ENCODE measurements at regions not wholly inside any gene's neighbourhood (a gene's known extent, or its start where the extent isn't known, plus 50 kb on each side); places are given as distances from the start of the nearest gene placed in this dataset.

DNA sequence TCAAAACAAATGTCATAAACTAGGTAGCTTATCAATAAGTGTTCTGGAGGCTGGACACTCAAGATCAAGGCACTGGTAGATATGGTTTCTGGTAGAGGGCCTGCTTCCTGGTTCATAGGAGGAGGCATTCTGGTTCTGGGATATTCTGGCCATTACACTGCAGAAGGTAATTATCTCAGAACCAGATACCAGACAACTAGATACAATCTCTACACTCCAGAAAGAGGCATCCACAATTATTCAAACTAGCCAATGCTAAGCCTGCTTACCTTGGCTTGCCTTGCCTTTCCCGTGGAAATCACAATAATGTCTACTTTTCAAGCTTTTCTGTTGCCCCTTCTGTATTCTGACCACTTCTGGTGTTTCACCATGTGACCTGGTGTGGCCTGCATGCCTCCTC is 785.2 kb upstream of the GYPC start:
- no peaks in the 10 kb centered on the region for H3K36me3 Mint-ChIP-seq
- no peak overlapping the region for H3K27ac Mint-ChIP-seq
- H3K4me3 Mint-ChIP-seq = no peak overlapping the region
- ATAC-seq (replicated peaks) (no peak), DNase-seq (no peak)
- no peaks in the 10 kb centered on the region for H3K4me1 Mint-ChIP-seq
- H3K9me3 Mint-ChIP-seq = peaks cover 0 to 6% of the 10 kb centered on the region in 2 donors
- no peaks in the 10 kb centered on the region for H3K27me3 Mint-ChIP-seq

DNA sequence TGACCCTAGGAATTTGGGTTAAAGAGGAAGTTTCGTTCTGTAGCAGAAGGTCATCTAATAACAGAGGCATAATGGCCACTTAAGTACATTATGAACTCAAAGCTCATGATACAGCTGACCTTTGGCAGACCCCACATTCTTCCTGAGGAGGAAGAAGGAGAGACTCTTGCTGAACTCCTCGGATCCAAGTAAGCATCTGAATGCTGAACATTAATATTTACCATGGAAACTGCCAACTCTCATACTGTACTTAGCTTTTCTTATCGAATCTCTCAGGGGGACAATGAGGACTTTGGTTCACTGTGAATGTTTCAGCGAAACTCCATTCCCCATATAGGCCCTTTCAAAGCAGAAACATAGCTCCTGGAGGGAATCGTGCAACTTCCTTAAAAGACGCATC is 781.4 kb upstream of the GYPC start:
- Mint-ChIP-seq H3K27ac (no peak overlapping the region), H3K9me3 (peaks cover 1 to 10% of the 10 kb centered on the region in 2 donors)

DNA sequence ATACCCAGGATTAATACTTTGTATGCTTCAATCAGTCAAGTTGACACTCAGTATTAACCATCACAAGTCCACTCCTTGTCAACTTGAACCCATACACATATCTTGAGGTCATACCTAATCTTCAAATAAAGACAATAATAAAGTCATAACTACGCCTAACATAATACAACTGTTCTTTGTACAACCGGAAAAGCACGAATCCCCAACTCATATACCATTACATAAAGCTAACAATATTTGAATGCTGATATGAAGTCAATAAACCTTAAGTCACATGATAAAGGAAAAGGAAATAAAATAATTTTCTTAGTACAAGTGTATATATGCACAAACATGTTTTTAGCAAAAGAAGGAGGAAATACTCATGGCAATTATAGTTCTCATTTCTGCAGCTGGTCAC is 770.6 kb upstream of the GYPC start:
- Mint-ChIP-seq H3K27ac (no peak overlapping the region), H3K9me3 (peaks cover 3 to 7% of the 10 kb centered on the region in 2 donors), H3K4me1 (no peaks in the 10 kb centered on the region), H3K27me3 (no peaks in the 10 kb centered on the region), H3K36me3 (no peaks in the 10 kb centered on the region), H3K4me3 (no peak overlapping the region)
- ATAC-seq (replicated peaks) (no peak), DNase-seq (no peak)

More for the DNA sequence above, 781.4 kb upstream of the GYPC start:
- Mint-ChIP-seq H3K4me1 (no peaks in the 10 kb centered on the region), H3K27me3 (no peaks in the 10 kb centered on the region), H3K4me3 (no peak overlapping the region), H3K36me3 (no peaks in the 10 kb centered on the region)
- DNase-seq (no peak), ATAC-seq (replicated peaks) (no peak)

DNA sequence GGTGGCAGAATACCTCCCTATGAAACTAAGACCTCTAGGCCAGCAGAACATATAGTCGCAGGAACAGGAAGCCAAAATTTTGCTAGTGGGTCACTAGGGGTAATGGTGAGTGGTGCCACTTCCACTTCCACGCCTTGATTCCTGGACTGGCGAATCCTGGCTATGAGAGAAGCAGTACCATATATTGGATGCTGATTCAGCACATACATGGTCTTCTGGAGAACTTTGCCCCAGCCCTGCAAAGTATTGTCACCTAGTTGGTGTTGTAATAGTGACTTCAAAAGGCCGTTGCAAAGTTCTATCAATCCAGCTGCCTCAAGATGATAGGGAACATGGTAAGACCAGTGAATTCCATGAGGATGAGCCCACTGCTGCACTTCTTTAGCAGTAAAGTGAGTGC is 769.8 kb upstream of the GYPC start:
- H3K4me1 Mint-ChIP-seq = no peaks in the 10 kb centered on the region
- no peak overlapping the region for H3K4me3 Mint-ChIP-seq
- peaks cover 3 to 7% of the 10 kb centered on the region in 2 donors for H3K9me3 Mint-ChIP-seq
- no peaks in the 10 kb centered on the region for H3K36me3 Mint-ChIP-seq
- H3K27me3 Mint-ChIP-seq = no peaks in the 10 kb centered on the region
- DNase-seq = no peak
- no peak overlapping the region for H3K27ac Mint-ChIP-seq
- no peak for ATAC-seq (replicated peaks)

DNA sequence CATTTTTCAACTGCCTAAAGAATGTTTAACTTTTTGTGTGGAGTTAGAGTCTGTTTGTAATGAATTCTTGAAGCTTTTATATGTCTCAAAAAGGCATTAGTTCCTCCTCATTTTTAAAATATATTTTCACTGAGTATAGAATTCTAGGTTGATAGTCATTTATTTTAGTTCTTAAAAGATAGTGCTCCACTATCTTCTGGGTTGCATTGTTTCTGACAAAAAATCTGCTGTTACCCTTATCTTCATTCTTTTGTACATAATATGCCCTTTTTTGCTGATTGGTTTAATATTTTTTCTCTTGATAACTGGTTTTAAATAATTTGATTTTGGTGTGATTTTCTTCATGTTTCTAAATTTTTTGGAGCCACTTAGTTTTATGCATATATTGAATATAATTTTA is 754.7 kb upstream of the GYPC start:
- H3K4me3 Mint-ChIP-seq = no peak overlapping the region
- ATAC-seq (replicated peaks) (no peak), DNase-seq (no peak)
- no peaks in the 10 kb centered on the region for H3K36me3 Mint-ChIP-seq
- no peak overlapping the region for H3K27ac Mint-ChIP-seq
- no peaks in the 10 kb centered on the region for H3K27me3 Mint-ChIP-seq
- H3K9me3 Mint-ChIP-seq = peaks cover 5 to 21% of the 10 kb centered on the region in 2 donors
- H3K4me1 Mint-ChIP-seq = no peaks in the 10 kb centered on the region

DNA sequence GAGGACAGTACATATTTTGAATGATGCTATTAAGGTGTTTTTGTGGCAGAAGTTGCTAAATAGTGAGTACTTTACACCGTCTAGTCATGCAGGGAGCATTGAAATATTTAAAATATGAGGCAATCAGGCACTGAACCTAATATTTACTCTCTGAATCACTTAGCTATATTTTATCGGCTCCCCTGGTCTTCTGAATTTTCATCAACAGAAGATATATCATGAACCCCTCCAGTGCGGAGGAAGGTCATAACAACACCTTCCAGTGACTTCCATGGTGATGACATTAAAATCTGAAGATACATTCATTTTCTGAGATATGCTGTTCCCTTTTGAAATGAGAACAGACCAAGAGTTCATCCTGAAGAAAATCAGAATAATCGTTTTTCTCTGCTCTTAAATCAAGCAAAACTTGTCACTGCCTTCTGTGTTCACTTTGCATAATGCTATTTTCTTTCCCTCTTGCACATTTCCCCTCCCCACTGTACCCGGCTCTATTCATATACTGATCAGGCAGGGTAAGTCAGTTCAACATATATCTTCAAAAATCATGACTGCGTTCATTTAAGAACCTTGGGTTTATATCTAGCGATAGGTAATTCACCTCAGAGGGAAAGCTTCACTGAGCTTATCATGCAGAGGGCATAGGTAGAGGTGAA is 729.9 kb upstream of the GYPC start:
- Mint-ChIP-seq H3K27me3 (no peaks in the 10 kb centered on the region), H3K4me3 (no peak overlapping the region), H3K4me1 (no peaks in the 10 kb centered on the region), H3K27ac (no peak overlapping the region), H3K9me3 (peaks cover 3 to 7% of the 10 kb centered on the region in 2 donors), H3K36me3 (no peaks in the 10 kb centered on the region)
- DNase-seq (no peak), ATAC-seq (replicated peaks) (no peak)

DNA sequence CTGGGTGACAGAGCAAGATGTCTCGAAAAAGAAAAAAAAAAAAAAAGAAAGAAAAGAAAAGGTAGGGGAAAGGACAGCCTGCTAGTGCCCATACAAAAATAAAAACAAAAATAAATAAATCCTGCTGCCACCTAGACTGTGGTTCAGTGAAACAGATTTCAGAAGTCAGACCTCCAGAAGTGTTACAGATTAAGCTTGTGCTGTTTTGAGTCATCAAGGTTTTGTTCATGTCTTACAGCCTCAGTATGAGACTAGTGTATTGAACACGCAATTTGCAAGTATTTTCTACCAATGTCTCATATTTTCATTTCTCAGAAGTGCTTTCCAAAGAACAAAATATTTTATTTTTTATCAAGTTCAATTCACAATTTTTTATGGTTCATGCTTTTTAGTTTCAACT is 720.4 kb upstream of the GYPC start:
- DNase-seq (no peak), ATAC-seq (replicated peaks) (no peak)
- H3K27me3 Mint-ChIP-seq = no peaks in the 10 kb centered on the region
- H3K36me3 Mint-ChIP-seq = no peaks in the 10 kb centered on the region
- no peak overlapping the region for H3K27ac Mint-ChIP-seq
- peaks cover 7 to 9% of the 10 kb centered on the region in 2 donors for H3K9me3 Mint-ChIP-seq
- no peak overlapping the region for H3K4me3 Mint-ChIP-seq
- H3K4me1 Mint-ChIP-seq = no peaks in the 10 kb centered on the region

DNA sequence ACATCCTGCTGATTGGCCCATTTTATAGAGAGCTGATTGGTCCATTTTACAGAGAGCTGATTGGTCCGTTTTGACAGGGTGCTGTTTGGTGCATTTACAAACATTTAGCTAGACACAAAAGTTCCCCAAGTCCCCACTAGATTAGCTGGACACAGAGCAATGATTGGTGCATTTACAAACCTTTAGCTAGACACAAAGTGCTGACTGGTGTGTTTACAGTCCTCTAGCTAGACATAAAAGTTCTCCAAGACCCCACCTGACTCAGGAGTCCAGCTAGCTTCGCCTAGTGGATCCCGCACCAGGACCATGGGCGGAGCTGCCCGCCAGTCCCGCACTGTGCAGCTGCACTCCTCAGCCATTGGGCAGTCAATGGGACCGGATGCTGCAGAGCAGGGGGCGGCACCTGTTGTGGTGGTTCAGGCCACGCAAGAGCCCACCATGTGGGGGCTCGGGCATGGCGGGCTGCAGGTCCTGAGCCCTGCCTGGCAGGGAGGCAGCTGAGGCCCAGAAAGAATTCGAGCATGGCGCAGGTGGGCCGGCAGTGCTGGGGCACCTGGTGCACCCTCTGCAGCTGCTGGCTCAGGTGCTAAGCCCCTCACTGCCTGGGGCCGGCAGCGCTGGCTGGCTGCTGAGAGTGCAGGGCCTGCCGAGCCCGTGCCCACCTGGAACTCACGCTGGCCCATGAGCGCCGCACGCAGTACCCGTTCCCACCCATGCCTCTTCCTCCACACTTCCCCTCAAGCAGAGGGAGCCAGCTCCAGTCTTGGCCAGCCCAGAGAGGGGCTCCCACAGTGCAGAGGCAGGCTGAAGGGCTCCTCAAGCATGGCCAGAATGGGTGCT is 713.2 kb upstream of the GYPC start:
- Mint-ChIP-seq H3K9me3 (peaks cover 9 to 15% of the 10 kb centered on the region in 2 donors), H3K27ac (no peak overlapping the region)

DNA sequence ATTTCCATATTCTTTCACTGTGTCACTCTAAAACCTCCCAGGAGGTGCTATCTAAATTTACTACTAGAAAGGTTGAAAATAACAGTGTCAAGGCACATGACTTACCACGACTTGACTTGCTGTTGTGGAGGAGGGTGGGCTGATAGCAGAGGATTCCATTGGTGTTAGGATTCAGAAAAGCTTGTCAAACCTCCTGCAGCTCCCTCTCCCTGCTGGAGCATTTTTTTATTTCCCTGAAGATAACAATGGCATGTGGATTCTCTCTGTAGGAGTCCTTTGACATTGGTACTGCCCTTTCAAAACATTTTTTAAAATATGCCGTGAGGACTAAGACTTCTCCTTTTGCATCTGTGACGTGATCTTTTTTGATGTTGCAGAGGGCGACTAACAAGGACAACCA is 696.9 kb upstream of the GYPC start:
- H3K4me3 Mint-ChIP-seq = no peak overlapping the region
- H3K9me3 Mint-ChIP-seq = peaks cover 5 to 7% of the 10 kb centered on the region in 2 donors
- no peaks in the 10 kb centered on the region for H3K36me3 Mint-ChIP-seq
- H3K4me1 Mint-ChIP-seq = no peaks in the 10 kb centered on the region
- H3K27ac Mint-ChIP-seq = no peak overlapping the region
- no peaks in the 10 kb centered on the region for H3K27me3 Mint-ChIP-seq
- no peak for ATAC-seq (replicated peaks)
- no peak for DNase-seq

More for the DNA sequence above, 713.2 kb upstream of the GYPC start:
- no peaks in the 10 kb centered on the region for H3K36me3 Mint-ChIP-seq
- H3K4me3 Mint-ChIP-seq = no peak overlapping the region
- no peaks in the 10 kb centered on the region for H3K27me3 Mint-ChIP-seq
- ATAC-seq (replicated peaks) (no peak), DNase-seq (no peak)
- no peaks in the 10 kb centered on the region for H3K4me1 Mint-ChIP-seq

DNA sequence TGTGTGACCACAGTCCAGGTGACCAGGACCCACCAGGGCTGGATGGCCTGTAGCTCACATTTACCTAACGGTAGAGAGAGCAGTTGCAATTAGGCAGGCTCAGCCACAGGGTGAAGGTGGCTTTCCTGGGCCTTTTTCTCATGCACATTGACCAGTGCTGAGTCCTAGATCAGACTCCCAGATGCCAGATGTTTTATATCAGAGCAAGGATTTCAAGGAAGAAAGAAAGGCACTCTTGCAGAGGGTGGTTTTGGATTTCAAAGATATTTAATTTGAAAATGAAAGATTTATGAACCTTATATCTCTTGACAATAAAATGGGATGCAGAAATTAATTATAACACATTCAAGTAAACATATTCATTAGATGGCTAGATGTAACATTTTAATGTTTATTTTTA is 694.2 kb upstream of the GYPC start:
- Mint-ChIP-seq H3K9me3 (peaks cover 0 to 3% of the 10 kb centered on the region in 2 donors), H3K36me3 (no peaks in the 10 kb centered on the region), H3K4me1 (no peaks in the 10 kb centered on the region), H3K27me3 (no peaks in the 10 kb centered on the region), H3K27ac (no peak overlapping the region), H3K4me3 (no peak overlapping the region)
- no peak for DNase-seq
- ATAC-seq (replicated peaks) = no peak

DNA sequence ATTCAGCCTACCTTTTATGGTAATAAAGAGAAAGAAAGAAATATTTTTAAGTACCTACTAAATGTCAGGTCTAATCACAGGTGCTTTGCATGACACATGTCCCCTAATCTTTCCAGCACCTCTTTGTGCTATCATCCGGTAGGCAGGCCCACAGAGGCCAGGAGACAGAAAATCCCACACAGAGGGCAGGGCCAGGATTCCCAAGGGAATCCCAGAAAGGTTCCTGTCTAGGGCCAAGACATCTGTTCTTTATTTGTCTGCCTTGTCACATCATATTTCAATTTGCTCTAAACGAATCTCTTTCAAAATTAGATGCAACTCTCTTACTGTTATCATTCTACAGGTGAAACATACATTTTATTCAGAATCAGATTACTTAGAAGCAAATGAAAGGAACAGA is 676.1 kb upstream of the GYPC start:
- Mint-ChIP-seq H3K27ac (no peak overlapping the region), H3K36me3 (no peaks in the 10 kb centered on the region), H3K27me3 (no peaks in the 10 kb centered on the region), H3K4me1 (no peaks in the 10 kb centered on the region), H3K9me3 (peaks cover 0 to 2% of the 10 kb centered on the region in 2 donors), H3K4me3 (no peak overlapping the region)
- ATAC-seq (replicated peaks) (no peak), DNase-seq (no peak)

DNA sequence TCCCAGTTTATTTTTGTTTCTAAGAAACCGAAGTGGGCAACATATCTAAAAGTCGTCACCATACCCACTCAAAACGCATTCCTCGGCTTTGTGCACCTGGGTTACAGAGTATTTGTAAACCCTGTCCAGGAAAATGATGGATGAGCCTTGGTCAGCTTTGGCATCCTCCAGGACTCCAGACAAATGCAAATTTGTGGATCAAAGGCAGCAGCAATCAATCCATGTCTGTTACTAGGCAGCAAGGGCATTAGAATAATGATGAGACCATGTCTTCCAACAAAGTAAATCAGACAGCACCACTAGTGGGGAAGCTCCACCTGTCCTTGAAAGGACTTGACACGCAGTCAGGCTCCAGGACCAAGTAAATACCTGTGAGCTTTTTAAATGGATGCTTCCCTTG is 672.6 kb upstream of the GYPC start:
- DNase-seq (no peak), ATAC-seq (replicated peaks) (no peak)
- Mint-ChIP-seq H3K36me3 (no peaks in the 10 kb centered on the region), H3K4me3 (no peak overlapping the region), H3K27ac (no peak overlapping the region), H3K27me3 (no peaks in the 10 kb centered on the region), H3K4me1 (no peaks in the 10 kb centered on the region), H3K9me3 (peaks cover 1 to 4% of the 10 kb centered on the region in 2 donors)

DNA sequence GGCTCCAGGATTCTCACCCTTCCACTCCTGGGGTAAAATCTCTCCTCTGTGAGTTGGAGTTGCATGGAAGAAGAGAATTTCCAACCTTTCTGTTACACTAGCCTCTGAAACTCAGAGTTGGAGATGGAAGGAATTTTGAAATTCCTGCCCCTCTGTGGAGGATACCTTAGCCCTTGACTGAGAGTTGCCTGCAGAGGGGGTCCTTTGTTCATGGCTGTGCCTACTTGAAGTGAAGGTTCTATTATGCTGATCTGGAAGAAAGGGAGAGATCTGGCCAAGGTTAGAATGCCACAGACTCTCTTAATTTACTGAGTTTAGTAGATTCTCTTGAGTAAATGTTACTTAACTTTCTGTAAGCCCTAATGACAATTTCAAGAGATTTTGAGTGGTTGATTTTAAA is 626.6 kb upstream of the GYPC start:
- ATAC-seq (replicated peaks) (no peak), DNase-seq (no peak)
- Mint-ChIP-seq H3K4me3 (no peak overlapping the region), H3K9me3 (no peaks in the 10 kb centered on the region), H3K36me3 (no peaks in the 10 kb centered on the region), H3K27me3 (no peaks in the 10 kb centered on the region), H3K4me1 (no peaks in the 10 kb centered on the region), H3K27ac (no peak overlapping the region)

DNA sequence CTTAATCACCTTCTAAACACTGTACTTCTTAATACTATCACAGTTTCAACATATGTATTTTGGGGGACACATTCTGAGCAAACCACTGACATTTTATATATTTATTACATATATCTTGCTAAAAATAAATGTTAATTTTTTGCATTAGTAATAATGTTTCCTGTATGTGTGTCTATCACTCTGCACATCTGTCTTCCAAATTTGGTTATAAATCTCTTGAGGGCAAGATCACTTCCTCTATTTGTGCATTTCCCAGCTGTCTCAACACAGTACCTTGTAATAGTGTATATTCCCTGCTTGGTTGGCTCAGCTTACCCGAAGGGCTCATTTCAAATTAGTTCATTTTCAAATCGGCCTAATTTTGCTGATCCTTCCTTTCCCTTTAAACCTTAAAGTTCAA is 617.1 kb upstream of the GYPC start:
- H3K36me3 Mint-ChIP-seq = no peaks in the 10 kb centered on the region
- H3K27ac Mint-ChIP-seq = no peak overlapping the region
- ATAC-seq (replicated peaks) = peak; percentile 90 to 94
- H3K4me1 Mint-ChIP-seq = no peaks in the 10 kb centered on the region
- no peaks in the 10 kb centered on the region for H3K9me3 Mint-ChIP-seq
- no peak overlapping the region for H3K4me3 Mint-ChIP-seq
- no peaks in the 10 kb centered on the region for H3K27me3 Mint-ChIP-seq
- no peak for DNase-seq

DNA sequence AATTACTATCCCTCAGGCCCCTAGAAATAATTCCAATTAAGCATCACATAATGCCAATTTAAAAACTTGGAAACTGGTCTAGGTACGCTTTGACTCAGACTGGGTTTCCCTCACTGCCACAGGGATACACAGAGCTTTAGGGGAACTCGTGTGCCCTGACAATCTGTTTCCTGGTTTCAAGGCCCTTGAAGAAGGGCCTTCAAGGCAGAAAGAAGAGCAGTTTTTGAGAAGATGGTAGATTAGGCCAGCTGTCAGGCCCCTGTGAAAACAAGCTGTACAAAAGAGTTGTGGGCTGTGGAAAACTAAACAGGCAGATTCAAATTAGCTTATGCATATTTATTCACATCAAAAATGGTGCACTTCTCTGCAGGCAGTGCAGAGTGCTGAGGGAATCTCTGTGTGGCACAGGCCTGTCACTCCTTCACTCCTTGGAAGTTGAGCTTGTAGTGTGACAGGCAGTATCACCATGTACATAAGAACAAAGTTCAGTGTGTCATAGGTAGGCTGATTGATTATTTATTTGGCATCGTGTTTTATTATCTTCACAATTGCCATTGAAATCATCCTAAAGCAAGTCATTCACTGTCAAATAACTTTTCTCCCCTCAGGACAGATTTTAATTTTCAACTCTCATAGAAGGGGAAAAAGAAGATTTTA is 614.4 kb upstream of the GYPC start:
- no peaks in the 10 kb centered on the region for H3K27me3 Mint-ChIP-seq
- no peak for DNase-seq
- no peaks in the 10 kb centered on the region for H3K36me3 Mint-ChIP-seq
- H3K27ac Mint-ChIP-seq = no peak overlapping the region
- ATAC-seq (replicated peaks) = no peak
- no peaks in the 10 kb centered on the region for H3K4me1 Mint-ChIP-seq
- H3K4me3 Mint-ChIP-seq = no peak overlapping the region
- no peaks in the 10 kb centered on the region for H3K9me3 Mint-ChIP-seq
